Fibroblast of lung (primary cell): ENCODE measurements at regions not wholly inside any gene's neighbourhood (a gene's known extent, or its start where the extent isn't known, plus 50 kb on each side); places are given as distances from the start of the nearest gene placed in this dataset.

Source experiments
- DNase-seq, 2 donors: peaks; one replicate each; pipeline versions ENCODE4 v3.0.0 to v3.0.0-alpha.2; 2010; ENCODE audit warnings: low read depth in 2 of 2
- H2AFZ ChIP-seq: 2 replicates; pipeline ENCODE4 v1.5.1; 2012; ENCODE audit warnings: low read length, control low read depth, inconsistent platforms
- H3K27ac ChIP-seq: 2 replicates; pipeline ENCODE4 v1.5.1; 2011; ENCODE audit warnings: low read length, control low read depth; ENCODE audit not compliant: insufficient read depth
- H3K27me3 ChIP-seq: 2 replicates; pipeline ENCODE4 v1.5.1; 2011; ENCODE audit warnings: mild to moderate bottlenecking, low read length; ENCODE audit not compliant: control insufficient read depth, insufficient read depth
- H3K36me3 ChIP-seq: 2 replicates; pipeline ENCODE4 v1.5.1; 2011; ENCODE audit warnings: low read length; ENCODE audit not compliant: control insufficient read depth, insufficient read depth
- H3K4me1 ChIP-seq: 2 replicates; pipeline ENCODE4 v1.5.1; 2011; ENCODE audit warnings: low read length; ENCODE audit not compliant: control insufficient read depth, insufficient read depth; ENCODE audit errors: extremely low read depth
- H3K4me2 ChIP-seq: 2 replicates; pipeline ENCODE4 v1.5.1; 2011; ENCODE audit warnings: low read length, control low read depth; ENCODE audit not compliant: insufficient read depth; ENCODE audit errors: extremely low read depth
- H3K4me3 ChIP-seq, 4 experiments: fragments of 200-600 bp in 1 of 4; sonication (generic) in 1 of 4; replicated peaks in 1 of 4; 2 replicates each; pipeline ENCODE4 v1.5.1; 2011 to 2016; ENCODE audit warnings: low read length in 4 of 4, low read depth in 3 of 4, mild to moderate bottlenecking in 3 of 4, control low read depth in 2 of 4, inconsistent platforms in 1 of 4, mixed read lengths in 1 of 4; ENCODE audit not compliant: insufficient read depth in 1 of 4; ENCODE audit errors: control extremely low read depth in 1 of 4
- H3K79me2 ChIP-seq: 2 replicates; pipeline ENCODE4 v1.5.1; 2012; ENCODE audit warnings: mild to moderate bottlenecking, low read length, inconsistent platforms; ENCODE audit not compliant: control insufficient read depth, insufficient read depth
- H3K9ac ChIP-seq: 2 replicates; pipeline ENCODE4 v1.5.1; 2011; ENCODE audit warnings: mild to moderate bottlenecking, low read length, control low read depth; ENCODE audit not compliant: insufficient read depth
- H3K9me3 ChIP-seq: 2 replicates; pipeline ENCODE4 v1.5.1; 2012; ENCODE audit warnings: low read depth, low read length; ENCODE audit not compliant: control insufficient read depth, insufficient read depth
- H4K20me1 ChIP-seq: 2 replicates; pipeline ENCODE4 v1.5.1; 2011; ENCODE audit warnings: low read length; ENCODE audit not compliant: control insufficient read depth, insufficient read depth; ENCODE audit errors: extremely low read depth
- EZH2 ChIP-seq: IDR thresholded peaks from 2 replicates; pipeline ENCODE4 v1.5.1; 2012; ENCODE audit warnings: low read length, control low read depth, mild to moderate bottlenecking; ENCODE audit errors: missing control alignments
- TF ChIP-seq, protein P1 (sequence below), 2 donors: IDR thresholded peaks in 1 of 2; conservative IDR thresholded peaks in 1 of 2; 1 replicate in 1 of 2; 2 replicates in 1 of 2; pipeline ENCODE4 v1.5.1; 2011 to 2012; ENCODE audit warnings: low read length in 2 of 2, control low read depth in 1 of 2, inconsistent platforms in 1 of 2, low read depth in 1 of 2, mild to moderate bottlenecking in 1 of 2

DNA sequence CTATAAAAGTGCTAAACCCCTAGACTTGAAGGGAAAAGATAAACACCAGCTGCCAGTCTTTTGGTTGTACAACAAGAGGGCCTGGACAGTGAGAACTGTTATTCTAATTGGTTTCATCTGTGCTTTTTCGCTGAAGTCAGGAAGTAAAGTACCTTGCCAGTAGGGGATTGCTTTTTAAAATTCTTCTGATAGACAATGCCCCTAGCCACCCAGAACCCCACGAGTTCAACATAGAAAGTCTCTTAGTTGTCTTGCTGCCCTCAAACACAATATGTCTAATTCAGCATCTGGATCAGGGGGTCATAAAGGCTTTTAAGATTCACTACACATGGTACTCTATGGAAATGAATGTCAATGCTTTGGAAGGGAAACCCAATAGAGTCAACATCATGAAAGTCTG is 289.2 kb downstream of the TBX15 start:
- no peak overlapping the region for H3K9ac ChIP-seq
- H3K79me2 ChIP-seq = no peaks in the 10 kb centered on the region
- H3K4me2 ChIP-seq = no peak overlapping the region
- TF ChIP-seq, protein P1, sequence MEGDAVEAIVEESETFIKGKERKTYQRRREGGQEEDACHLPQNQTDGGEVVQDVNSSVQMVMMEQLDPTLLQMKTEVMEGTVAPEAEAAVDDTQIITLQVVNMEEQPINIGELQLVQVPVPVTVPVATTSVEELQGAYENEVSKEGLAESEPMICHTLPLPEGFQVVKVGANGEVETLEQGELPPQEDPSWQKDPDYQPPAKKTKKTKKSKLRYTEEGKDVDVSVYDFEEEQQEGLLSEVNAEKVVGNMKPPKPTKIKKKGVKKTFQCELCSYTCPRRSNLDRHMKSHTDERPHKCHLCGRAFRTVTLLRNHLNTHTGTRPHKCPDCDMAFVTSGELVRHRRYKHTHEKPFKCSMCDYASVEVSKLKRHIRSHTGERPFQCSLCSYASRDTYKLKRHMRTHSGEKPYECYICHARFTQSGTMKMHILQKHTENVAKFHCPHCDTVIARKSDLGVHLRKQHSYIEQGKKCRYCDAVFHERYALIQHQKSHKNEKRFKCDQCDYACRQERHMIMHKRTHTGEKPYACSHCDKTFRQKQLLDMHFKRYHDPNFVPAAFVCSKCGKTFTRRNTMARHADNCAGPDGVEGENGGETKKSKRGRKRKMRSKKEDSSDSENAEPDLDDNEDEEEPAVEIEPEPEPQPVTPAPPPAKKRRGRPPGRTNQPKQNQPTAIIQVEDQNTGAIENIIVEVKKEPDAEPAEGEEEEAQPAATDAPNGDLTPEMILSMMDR (conservative IDR thresholded peaks at IDR 0.05 in 1 of 2, IDR thresholded peaks at IDR 0.05 in 1 of 2; ENCODE audit: low read depth in 1 of 2, low read length in 2 of 2) = no peak
- TF ChIP-seq EZH2 = no peak
- no peaks in the 10 kb centered on the region for H3K9me3 ChIP-seq
- DNase-seq = no peak
- H4K20me1 ChIP-seq = no peaks in the 10 kb centered on the region
- no peak overlapping the region for H2AFZ ChIP-seq
- H3K4me3 ChIP-seq = no peak overlapping the region
- no peaks in the 10 kb centered on the region for H3K27me3 ChIP-seq
- no peaks in the 10 kb centered on the region for H3K4me1 ChIP-seq
- H3K27ac ChIP-seq = no peak overlapping the region
- no peaks in the 10 kb centered on the region for H3K36me3 ChIP-seq

DNA sequence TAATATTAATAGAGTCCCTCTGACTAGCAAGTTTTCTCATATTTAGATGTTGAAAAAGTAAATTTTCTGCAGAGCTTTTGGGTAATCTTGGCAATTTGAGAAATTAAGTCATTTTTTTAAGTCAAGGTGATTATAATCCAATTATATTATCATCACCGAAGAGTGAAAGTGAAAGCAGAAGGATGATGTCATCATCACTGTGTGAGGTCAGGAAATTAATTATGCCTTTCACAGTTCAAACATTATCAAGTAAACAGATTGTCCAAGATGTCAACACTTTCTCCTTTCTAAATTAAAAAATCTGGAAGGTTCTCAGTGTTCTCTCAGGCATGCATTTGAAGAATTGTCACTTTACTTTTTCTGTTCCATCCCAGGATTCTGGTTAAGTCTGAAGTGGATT is 296.0 kb downstream of the TBX15 start:
- no peak overlapping the region for H3K9ac ChIP-seq
- no peak overlapping the region for H3K27ac ChIP-seq
- no peaks in the 10 kb centered on the region for H3K27me3 ChIP-seq
- no peak for TF ChIP-seq EZH2
- TF ChIP-seq, protein P1 (conservative IDR thresholded peaks at IDR 0.05 in 1 of 2, IDR thresholded peaks at IDR 0.05 in 1 of 2; ENCODE audit: low read depth in 1 of 2, low read length in 2 of 2) = no peak
- no peaks in the 10 kb centered on the region for H3K9me3 ChIP-seq
- H4K20me1 ChIP-seq = no peaks in the 10 kb centered on the region
- H2AFZ ChIP-seq = no peak overlapping the region
- DNase-seq = no peak
- H3K4me2 ChIP-seq = no peak overlapping the region
- peak overlapping the region in 1 of 4 experiments; percentile 11 for H3K4me3 ChIP-seq
- H3K4me1 ChIP-seq = no peaks in the 10 kb centered on the region
- H3K79me2 ChIP-seq = no peaks in the 10 kb centered on the region
- H3K36me3 ChIP-seq = no peaks in the 10 kb centered on the region

DNA sequence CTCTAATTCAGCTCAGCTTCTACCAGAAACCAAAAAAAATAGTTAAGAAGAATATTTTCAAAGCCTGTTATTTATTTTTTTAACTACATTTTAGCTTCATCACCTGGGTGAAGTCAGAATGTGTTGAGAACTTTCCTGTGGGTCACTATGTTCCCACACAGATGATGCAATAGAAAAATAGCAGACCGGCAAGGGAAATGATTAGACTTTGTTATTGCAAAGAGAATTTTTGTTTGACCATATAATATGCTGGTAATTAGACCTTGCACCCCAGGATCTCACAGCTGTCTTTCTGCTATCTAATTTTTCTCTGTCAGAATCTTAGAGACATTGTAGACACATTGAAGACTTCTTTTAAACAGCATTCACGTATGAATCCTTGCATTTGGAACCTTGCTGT is 299.3 kb downstream of the TBX15 start:
- H3K36me3 ChIP-seq = no peaks in the 10 kb centered on the region
- H3K9me3 ChIP-seq = no peaks in the 10 kb centered on the region
- DNase-seq = no peak
- no peaks in the 10 kb centered on the region for H4K20me1 ChIP-seq
- H3K27me3 ChIP-seq = no peaks in the 10 kb centered on the region
- no peak overlapping the region for H3K9ac ChIP-seq
- H3K27ac ChIP-seq = no peak overlapping the region
- H3K4me2 ChIP-seq = no peak overlapping the region
- no peaks in the 10 kb centered on the region for H3K79me2 ChIP-seq
- H3K4me3 ChIP-seq = no peak overlapping the region
- TF ChIP-seq EZH2 = no peak
- TF ChIP-seq, protein P1 (conservative IDR thresholded peaks at IDR 0.05 in 1 of 2, IDR thresholded peaks at IDR 0.05 in 1 of 2; ENCODE audit: low read depth in 1 of 2, low read length in 2 of 2) = no peak
- H2AFZ ChIP-seq = no peak overlapping the region
- no peaks in the 10 kb centered on the region for H3K4me1 ChIP-seq
